PC-3 (cell line): ENCODE measurements at regions not wholly inside any gene's neighbourhood (a gene's known extent, or its start where the extent isn't known, plus 50 kb on each side); places are given as distances from the start of the nearest gene placed in this dataset.

Source experiments
- ATAC-seq: fragments of 200-7000 bp; cut with Tn5 transposase; 2 replicates; pipeline ENCODE4 v1.9.1; 2020; ENCODE audit warnings: mild to moderate bottlenecking, moderate library complexity
- BruUV-seq: library from RNA; stranded (reverse); fragments of 400-500 nt; replicated peaks from 2 replicates; lab custom pipeline; 2021; lab: Mats Ljungman, UMichigan
- CTCF ChIA-PET: fragments of 300-600 bp; sonication (Branson Sonifier 250); formaldehyde crosslinking; loops from one replicate; lab custom pipeline; 2022; ENCODE audit warnings: antibody characterized with exemption; lab: Charles Lee
- POLR2A ChIA-PET: fragments of 300-600 bp; sonication (Branson Sonifier 250); formaldehyde crosslinking; loops from one replicate; lab custom pipeline; 2022; ENCODE audit warnings: antibody characterized with exemption; ENCODE audit not compliant: unreplicated experiment; lab: Charles Lee
- DNase-seq: peaks from one replicate; pipeline ENCODE4 v3.0.0-alpha.2; 2015
- H2AFZ ChIP-seq: fragments of 300-600 bp; sonication (generic); 2 replicates; pipeline ENCODE4 v1.6.0; 2016; ENCODE audit warnings: antibody characterized with exemption, low read length
- H3F3A ChIP-seq: fragments of 300-600 bp; sonication (generic); one replicate; pipeline ENCODE4 v1.6.0; 2017; ENCODE audit warnings: antibody characterized with exemption, low read length, control low read depth, mild to moderate bottlenecking; ENCODE audit not compliant: unreplicated experiment
- H3K27ac ChIP-seq: fragments of 300-600 bp; sonication (generic); 2 replicates; pipeline ENCODE4 v1.5.1; 2016; ENCODE audit warnings: mild to moderate bottlenecking, low read length
- H3K27me3 ChIP-seq: fragments of 300-600 bp; sonication (generic); 2 replicates; pipeline ENCODE4 v1.6.1; 2016; ENCODE audit warnings: low read length, mixed read lengths
- H3K36me3 ChIP-seq: fragments of 300-600 bp; sonication (generic); 2 replicates; pipeline ENCODE4 v1.6.1; 2016; ENCODE audit warnings: low read depth, mixed run types, low read length, mixed read lengths
- H3K4me1 ChIP-seq: fragments of 300-600 bp; sonication (generic); 2 replicates; pipeline ENCODE4 v1.5.1; 2016; ENCODE audit warnings: low read length; ENCODE audit not compliant: insufficient read depth
- H3K4me2 ChIP-seq: fragments of 300-600 bp; sonication (generic); 2 replicates; pipeline ENCODE4 v1.6.0; 2016; ENCODE audit warnings: low read length
- H3K4me3 ChIP-seq: fragments of 300-600 bp; sonication (generic); 2 replicates; pipeline ENCODE4 v1.5.1; 2016; ENCODE audit warnings: mild to moderate bottlenecking, low read length, mixed read lengths
- H3K79me2 ChIP-seq: fragments of 300-600 bp; sonication (generic); 2 replicates; pipeline ENCODE4 v1.6.1; 2017; ENCODE audit warnings: low read length, mixed read lengths
- H3K9ac ChIP-seq: fragments of 300-600 bp; sonication (generic); 2 replicates; pipeline ENCODE4 v1.6.0; 2016; ENCODE audit warnings: mild to moderate bottlenecking, low read length
- H3K9me2 ChIP-seq: fragments of 300-600 bp; sonication (generic); replicated peaks from 2 replicates; pipeline ENCODE4 v1.6.1; 2016; ENCODE audit warnings: mixed run types, low read length, mixed read lengths
- H3K9me3 ChIP-seq: fragments of 300-600 bp; sonication (generic); 2 replicates; pipeline ENCODE4 v1.6.1; 2016; ENCODE audit warnings: low read length, mixed read lengths
- H4K20me1 ChIP-seq: fragments of 300-600 bp; sonication (generic); 2 replicates; pipeline ENCODE4 v1.6.1; 2016; ENCODE audit warnings: low read length, mixed read lengths
- EZH2 ChIP-seq: fragments of 300-600 bp; sonication (generic); IDR thresholded peaks from one replicate; pipeline ENCODE4 v1.6.1; 2017; ENCODE audit warnings: antibody characterized with exemption, mild to moderate bottlenecking, low read length; ENCODE audit not compliant: unreplicated experiment
- EZH2phosphoT487 ChIP-seq: fragments of 300-600 bp; sonication (generic); IDR thresholded peaks from 2 replicates; pipeline ENCODE4 v1.6.1; 2018; ENCODE audit warnings: mild to moderate bottlenecking, antibody characterized with exemption, low read length, borderline replicate concordance
- intact Hi-C: fragments of 100-400 bp; cut with micrococcal nuclease; formaldehyde crosslinking; loops from 2 replicates; pipeline ENCODE4 v1.9.0; 2023
- TF ChIP-seq, protein P1 (sequence below): fragments of 300-600 bp; sonication (generic); conservative IDR thresholded peaks from 2 replicates; pipeline ENCODE4 v1.5.1; 2017; ENCODE audit warnings: antibody characterized with exemption, low read depth, mild to moderate bottlenecking, low read length

- Histone ChIP-seq H3K9me2 (no peaks in the 10 kb centered on the region), H3K4me3 (peak overlapping the region; percentile 36; the same call in 1 of the 2 replicates), H3K9ac (no peak overlapping the region), H3K4me2 (peak overlapping the region; percentile 70), H3K27ac (no peak overlapping the region), H3K9me3 (no peaks in the 10 kb centered on the region), H3K36me3 (no peaks in the 10 kb centered on the region), H3F3A (peaks cover 8% of the 10 kb centered on the region), H2AFZ (no peak overlapping the region), H4K20me1 (no peaks in the 10 kb centered on the region), H3K4me1 (peaks cover 16% of the 10 kb centered on the region), H3K79me2 (no peaks in the 10 kb centered on the region), H3K27me3 (no peaks in the 10 kb centered on the region)
- ChIA-PET POLR2A (interaction anchor here (0.5 to 0.6 kb wide), 2 partner anchors 217 to 218 kb away, joined by 3 read pairs; partner anchors contain the start of gene NR2F1), CTCF (interaction anchor here (0.5 to 2.4 kb wide), 15 partner anchors 8 to 920 kb away, joined by 3 to 13 read pairs (median 4); partner anchors contain the start of gene NR2F1)
- intact Hi-C loops: loop anchor here (1.0 to 10.0 kb wide), 5 partner anchors 194 to 1496 kb away; partner anchors contain the start of gene NR2F1
- ATAC-seq: peak; percentile 92
- TF ChIP-seq, protein P1, sequence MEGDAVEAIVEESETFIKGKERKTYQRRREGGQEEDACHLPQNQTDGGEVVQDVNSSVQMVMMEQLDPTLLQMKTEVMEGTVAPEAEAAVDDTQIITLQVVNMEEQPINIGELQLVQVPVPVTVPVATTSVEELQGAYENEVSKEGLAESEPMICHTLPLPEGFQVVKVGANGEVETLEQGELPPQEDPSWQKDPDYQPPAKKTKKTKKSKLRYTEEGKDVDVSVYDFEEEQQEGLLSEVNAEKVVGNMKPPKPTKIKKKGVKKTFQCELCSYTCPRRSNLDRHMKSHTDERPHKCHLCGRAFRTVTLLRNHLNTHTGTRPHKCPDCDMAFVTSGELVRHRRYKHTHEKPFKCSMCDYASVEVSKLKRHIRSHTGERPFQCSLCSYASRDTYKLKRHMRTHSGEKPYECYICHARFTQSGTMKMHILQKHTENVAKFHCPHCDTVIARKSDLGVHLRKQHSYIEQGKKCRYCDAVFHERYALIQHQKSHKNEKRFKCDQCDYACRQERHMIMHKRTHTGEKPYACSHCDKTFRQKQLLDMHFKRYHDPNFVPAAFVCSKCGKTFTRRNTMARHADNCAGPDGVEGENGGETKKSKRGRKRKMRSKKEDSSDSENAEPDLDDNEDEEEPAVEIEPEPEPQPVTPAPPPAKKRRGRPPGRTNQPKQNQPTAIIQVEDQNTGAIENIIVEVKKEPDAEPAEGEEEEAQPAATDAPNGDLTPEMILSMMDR: peak; percentile 85
- TF ChIP-seq EZH2phosphoT487: no peak
- peak; percentile 90 for DNase-seq
- no TSS peak for BruUV-seq
Observed at GRCh38 chr5:93800988-93801811, 59.8 kb upstream of the POU5F2 start.

DNA sequence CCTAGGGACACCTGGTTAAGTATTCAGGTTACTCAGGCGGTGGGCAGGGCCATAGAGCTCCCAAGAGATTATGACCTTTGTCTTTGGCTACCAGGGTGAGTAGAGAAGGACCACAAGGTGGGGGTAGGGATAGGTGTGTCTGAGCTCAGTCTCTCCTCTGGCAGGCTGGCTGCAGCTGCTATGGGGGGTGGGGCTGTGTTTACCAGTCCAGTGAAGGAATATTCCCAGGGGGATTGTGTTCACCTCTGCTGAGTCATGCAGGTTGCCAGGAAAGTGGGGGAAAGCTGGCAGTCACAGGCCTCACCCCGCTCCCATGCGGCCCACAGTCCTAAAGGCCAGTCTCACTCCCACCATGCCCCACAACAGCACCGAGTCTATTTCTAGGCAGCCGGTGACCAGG, 53.6 kb upstream of the POU5F2 start:
- H3K27me3 ChIP-seq: no peaks in the 10 kb centered on the region
- H3K27ac ChIP-seq: no peak overlapping the region
- CTCF ChIA-PET: no interaction called here
- H3K4me1 ChIP-seq: peaks cover 17% of the 10 kb centered on the region
- H3K4me3 ChIP-seq: no peak overlapping the region
- no peaks in the 10 kb centered on the region for H3K36me3 ChIP-seq
- no peaks in the 10 kb centered on the region for H3K9me2 ChIP-seq
- H3K4me2 ChIP-seq: no peak overlapping the region
- TF ChIP-seq, protein P1: no peak
- no peak for TF ChIP-seq EZH2
- TF ChIP-seq EZH2phosphoT487: no peak
- intact Hi-C loops: no loop called here
- H3F3A ChIP-seq: no peaks in the 10 kb centered on the region
- no peak overlapping the region for H2AFZ ChIP-seq
- H3K9ac ChIP-seq: no peak overlapping the region
- POLR2A ChIA-PET: no interaction called here
- no peaks in the 10 kb centered on the region for H3K79me2 ChIP-seq
- no peaks in the 10 kb centered on the region for H3K9me3 ChIP-seq
- ATAC-seq (no peak), DNase-seq (peak; percentile 28)
- no peaks in the 10 kb centered on the region for H4K20me1 ChIP-seq
- BruUV-seq: no TSS peak
